ENCODE measurements at regions not wholly inside any gene's neighbourhood (a gene's known extent, or its start where the extent isn't known, plus 50 kb on each side); places are given as distances from the start of the nearest gene placed in this dataset.

DNA sequence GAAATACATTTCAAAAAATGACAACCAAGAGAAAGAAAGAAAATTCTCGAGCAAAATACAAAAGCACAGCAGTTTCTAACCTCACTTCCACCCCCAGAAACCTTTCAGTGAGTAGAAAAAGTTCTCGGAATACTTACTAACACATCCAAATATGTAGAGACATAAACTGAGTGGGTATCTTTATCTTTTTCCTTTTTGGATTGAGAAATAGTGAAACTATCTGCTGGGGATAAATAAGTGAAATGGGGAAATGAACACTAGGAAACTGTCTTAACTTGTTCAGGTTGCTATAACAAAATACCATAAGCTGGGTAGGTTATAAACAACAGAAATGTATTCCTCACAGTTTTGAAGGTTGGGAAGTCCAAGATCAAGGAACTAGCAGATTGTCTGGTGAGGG is 72.0 kb downstream of the VCAM1 start:
- TF ChIP-seq, protein P1, sequence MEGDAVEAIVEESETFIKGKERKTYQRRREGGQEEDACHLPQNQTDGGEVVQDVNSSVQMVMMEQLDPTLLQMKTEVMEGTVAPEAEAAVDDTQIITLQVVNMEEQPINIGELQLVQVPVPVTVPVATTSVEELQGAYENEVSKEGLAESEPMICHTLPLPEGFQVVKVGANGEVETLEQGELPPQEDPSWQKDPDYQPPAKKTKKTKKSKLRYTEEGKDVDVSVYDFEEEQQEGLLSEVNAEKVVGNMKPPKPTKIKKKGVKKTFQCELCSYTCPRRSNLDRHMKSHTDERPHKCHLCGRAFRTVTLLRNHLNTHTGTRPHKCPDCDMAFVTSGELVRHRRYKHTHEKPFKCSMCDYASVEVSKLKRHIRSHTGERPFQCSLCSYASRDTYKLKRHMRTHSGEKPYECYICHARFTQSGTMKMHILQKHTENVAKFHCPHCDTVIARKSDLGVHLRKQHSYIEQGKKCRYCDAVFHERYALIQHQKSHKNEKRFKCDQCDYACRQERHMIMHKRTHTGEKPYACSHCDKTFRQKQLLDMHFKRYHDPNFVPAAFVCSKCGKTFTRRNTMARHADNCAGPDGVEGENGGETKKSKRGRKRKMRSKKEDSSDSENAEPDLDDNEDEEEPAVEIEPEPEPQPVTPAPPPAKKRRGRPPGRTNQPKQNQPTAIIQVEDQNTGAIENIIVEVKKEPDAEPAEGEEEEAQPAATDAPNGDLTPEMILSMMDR (IDR thresholded peaks at IDR 0.05; ENCODE audit: insufficient read depth, low read depth, low read length), result no peak
- TF ChIP-seq EZH2 (IDR thresholded peaks at IDR 0.05; ENCODE audit: insufficient read depth, low read length), result no peak
